HEK293T (cell line): ENCODE measurements at regions not wholly inside any gene's neighbourhood (a gene's known extent, or its start where the extent isn't known, plus 50 kb on each side); places are given as distances from the start of the nearest gene placed in this dataset.

Experiments used
- ELF4 ChIP-seq: fragments of 450-650 bp; IDR thresholded peaks from 2 replicates; pipeline ENCODE4 v1.6.1; 2017; ENCODE audit warnings: antibody characterized with exemption
- FOXA1 ChIP-seq: fragments of 450-650 bp; IDR thresholded peaks from 2 replicates; pipeline ENCODE4 v1.6.1; 2016; ENCODE audit warnings: mild to moderate bottlenecking
- FOXM1 ChIP-seq: fragments of 450-650 bp; IDR thresholded peaks from 2 replicates; pipeline ENCODE4 v1.6.1; 2017; ENCODE audit warnings: mild to moderate bottlenecking, borderline replicate concordance
- L3MBTL2 ChIP-seq: fragments of 450-650 bp; conservative IDR thresholded peaks from 2 replicates; pipeline ENCODE4 v1.6.1; 2016; ENCODE audit warnings: mild to moderate bottlenecking
- NFRKB ChIP-seq: fragments of 450-650 bp; IDR thresholded peaks from 2 replicates; pipeline ENCODE4 v1.6.1; 2016; ENCODE audit warnings: mild to moderate bottlenecking, moderate library complexity
- PKNOX1 ChIP-seq: fragments of 450-650 bp; IDR thresholded peaks from 2 replicates; pipeline ENCODE4 v1.6.1; 2016
- SP1 ChIP-seq: fragments of 450-650 bp; IDR thresholded peaks from 2 replicates; pipeline ENCODE4 v1.6.1; 2017
- SUZ12 ChIP-seq: fragments of 450-650 bp; IDR thresholded peaks from 2 replicates; pipeline ENCODE4 v1.6.1; 2016; ENCODE audit warnings: mild to moderate bottlenecking

- no peak for TF ChIP-seq SP1
- no peak for TF ChIP-seq L3MBTL2
- TF ChIP-seq SUZ12 = no peak
- no peak for TF ChIP-seq ELF4
- no peak for TF ChIP-seq FOXM1
- no peak for TF ChIP-seq NFRKB
- no peak for TF ChIP-seq FOXA1
- no peak for TF ChIP-seq PKNOX1
Measured at GRCh38 chr5:2213121-2213730, 330.5 kb upstream of the IRX4 start.
